GM19438 (cell line): ENCODE measurements at regions not wholly inside any gene's neighbourhood (a gene's known extent, or its start where the extent isn't known, plus 50 kb on each side); places are given as distances from the start of the nearest gene placed in this dataset.
A peak's percentile ranks its signal among the peaks of the same experiment; 100 is the strongest.
"Not testable (repeated sequence)": the region's sequence is repeated elsewhere in the genome, so short reads cannot be mapped to it uniquely, and the experiment has no call there.

Experiments used
- ATAC-seq: cut with Tn5 transposase; IDR thresholded peaks from one replicate; pipeline ENCODE4 v1.9.1; 2021; ENCODE audit warnings: low read depth; ENCODE audit not compliant: unreplicated experiment

GRCh38 chr5:143947313-143947712 is 135.4 kb downstream of the HMHB1 start:
- ATAC-seq = no peak

GRCh38 chr5:143952809-143953208 is 140.8 kb downstream of the HMHB1 start:
- no peak for ATAC-seq

DNA sequence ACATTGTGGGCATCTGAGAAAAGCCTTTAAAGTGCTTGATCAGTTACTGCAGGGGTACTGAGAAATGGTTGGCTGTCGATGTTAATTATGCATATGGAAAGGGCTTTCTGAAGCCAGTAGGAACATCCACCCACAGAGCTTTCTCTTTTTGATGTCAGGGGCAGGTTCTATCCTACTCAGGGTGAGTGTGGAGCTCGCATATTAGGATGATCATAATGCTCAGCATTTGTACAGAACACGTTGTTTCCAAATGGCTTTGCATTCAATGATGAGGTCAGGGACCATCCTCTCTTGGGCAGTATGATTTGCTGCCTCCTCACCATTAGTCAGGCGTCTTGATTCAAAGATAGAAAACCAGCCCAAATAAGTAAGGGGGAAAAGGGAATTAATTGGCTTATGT is 141.9 kb downstream of the HMHB1 start:
- ATAC-seq = no peak

DNA sequence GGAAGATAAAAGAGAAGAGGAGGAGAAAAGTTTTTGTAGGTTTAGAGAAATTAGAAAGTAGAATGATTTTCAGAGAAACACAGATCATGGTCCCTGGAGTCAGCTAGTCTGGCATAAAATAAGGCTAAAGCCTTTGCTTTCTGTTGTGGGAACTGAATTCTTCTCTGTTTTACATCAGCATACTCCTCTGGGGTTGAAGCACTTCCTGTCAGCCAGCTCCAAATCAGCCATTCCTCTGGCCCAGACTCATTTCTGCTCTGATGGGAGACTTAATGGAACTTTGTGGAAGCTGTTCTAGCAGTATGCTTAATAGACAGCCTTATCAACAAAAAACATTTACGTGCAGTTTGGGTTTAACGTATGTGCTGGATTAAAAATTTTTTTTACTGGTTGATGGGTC is 143.2 kb downstream of the HMHB1 start:
- no peak for ATAC-seq

- no peak for ATAC-seq
Observed at GRCh38 chr5:143957455-143957854, 145.5 kb downstream of the HMHB1 start.

DNA sequence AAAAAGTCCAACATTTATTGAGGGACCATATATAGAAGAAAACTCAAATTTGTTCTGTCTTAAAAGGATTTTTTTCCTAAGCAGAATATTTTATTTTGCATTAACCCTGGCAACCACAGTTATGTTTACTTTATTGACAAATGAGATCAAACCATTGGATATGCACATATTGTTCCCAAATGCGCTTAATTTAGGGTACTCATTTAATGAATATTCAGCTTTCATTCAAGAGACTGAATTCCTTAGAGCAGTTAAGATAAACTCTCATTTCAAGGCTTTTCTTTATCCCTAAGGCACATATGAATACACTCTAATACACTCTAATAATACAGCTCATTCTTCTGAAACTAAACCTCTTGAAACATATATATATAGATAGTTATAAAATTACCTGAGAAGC is 150.2 kb downstream of the HMHB1 start:
- no peak for ATAC-seq

- ATAC-seq = no peak
Observed at GRCh38 chr5:143964919-143965318, 153.0 kb downstream of the HMHB1 start.

DNA sequence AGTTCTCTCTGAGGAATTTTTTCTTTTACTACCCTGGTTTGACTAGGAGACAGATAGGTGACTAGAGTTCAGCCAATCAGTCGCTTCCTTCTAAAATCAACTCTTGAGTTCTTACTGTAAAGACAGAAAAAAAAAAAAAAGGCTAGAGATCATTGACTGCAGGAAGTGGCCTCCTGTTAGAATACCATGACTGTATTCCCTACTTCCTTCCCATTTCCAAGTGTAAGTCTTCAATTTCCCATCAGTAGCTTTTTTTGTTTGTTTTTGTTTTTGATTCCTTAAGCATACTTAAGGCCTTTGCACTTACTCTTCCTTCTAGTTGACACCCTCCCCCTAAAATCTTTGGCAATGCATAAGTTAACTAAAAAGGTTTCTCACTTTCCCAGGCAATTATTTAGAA is 154.3 kb downstream of the HMHB1 start:
- ATAC-seq = no peak

- ATAC-seq = peak; percentile 65
Observed at GRCh38 chr5:143968071-143968878, 156.3 kb downstream of the HMHB1 start.

- ATAC-seq = no peak
Observed at GRCh38 chr5:143970159-143970558, 158.2 kb downstream of the HMHB1 start.

DNA sequence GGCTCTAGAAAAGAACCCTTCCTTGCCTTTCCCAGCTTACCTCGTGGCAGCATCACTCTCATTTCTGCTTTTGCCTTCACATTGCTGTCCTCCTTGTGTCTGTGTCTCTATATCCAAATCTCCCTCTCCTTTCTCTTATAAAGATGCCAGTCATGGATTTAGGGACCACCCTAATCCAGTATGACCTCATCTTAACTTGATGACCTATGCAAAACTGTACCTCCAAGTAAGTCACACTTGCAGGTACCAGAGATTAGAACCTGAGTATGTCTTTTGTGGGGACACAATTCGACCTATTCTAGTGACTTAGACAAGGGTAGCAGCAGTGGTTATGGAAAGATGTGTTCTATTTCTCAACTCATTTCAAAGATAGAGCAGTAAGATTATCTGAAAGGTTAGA is 160.1 kb downstream of the HMHB1 start:
- no peak for ATAC-seq

GRCh38 chr5:143976055-143976454 is 164.1 kb downstream of the HMHB1 start:
- no peak for ATAC-seq

DNA sequence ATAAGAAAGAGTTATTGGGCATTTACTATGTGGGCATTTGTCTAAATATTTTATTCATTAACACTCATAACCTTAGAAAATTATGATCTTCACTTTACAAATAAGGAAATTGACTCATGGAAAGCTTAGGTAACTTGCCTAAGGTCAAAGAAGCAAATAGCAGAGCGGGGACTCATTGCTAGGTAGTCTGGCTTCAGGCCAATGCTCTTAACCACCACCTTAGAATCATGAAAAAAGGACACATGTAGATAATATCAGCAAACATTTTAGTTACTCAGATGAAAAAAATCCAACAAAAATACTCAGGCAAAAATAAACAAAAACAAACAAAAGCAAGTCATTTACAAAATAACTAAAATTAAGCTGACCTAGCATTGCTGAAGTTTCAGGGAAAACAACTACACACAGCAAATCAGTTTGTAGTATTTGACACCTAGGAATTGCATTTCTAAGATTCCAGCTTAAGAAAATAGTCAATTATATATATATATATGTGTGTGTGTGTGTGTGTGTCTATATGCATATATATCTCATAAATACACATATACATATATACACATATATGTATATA is 166.0 kb downstream of the HMHB1 start:
- no peak for ATAC-seq

GRCh38 chr5:143979044-143979690 is 167.2 kb downstream of the HMHB1 start:
- ATAC-seq = peak; percentile 65

GRCh38 chr5:143980506-143980905 is 168.5 kb downstream of the HMHB1 start:
- no peak for ATAC-seq

DNA sequence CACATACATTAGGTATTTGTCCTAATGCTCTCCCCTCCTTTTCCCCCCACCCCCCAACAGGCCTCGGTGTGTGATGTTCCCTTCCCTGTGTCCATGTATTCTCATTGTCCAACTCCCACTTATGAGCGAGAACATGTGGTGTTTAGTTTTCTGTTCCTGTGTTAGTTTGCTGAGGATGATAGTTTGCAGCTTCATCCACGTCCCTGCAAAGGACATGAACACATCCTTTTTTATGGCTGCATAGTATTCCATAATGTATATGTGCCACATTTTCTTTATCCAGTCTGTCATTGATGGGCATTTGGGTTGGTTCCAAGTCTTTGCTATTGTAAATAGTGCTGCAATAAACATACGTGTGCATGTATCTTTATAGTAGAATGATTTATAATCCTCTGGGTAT is 171.0 kb downstream of the HMHB1 start:
- ATAC-seq = not testable (repeated sequence)

DNA sequence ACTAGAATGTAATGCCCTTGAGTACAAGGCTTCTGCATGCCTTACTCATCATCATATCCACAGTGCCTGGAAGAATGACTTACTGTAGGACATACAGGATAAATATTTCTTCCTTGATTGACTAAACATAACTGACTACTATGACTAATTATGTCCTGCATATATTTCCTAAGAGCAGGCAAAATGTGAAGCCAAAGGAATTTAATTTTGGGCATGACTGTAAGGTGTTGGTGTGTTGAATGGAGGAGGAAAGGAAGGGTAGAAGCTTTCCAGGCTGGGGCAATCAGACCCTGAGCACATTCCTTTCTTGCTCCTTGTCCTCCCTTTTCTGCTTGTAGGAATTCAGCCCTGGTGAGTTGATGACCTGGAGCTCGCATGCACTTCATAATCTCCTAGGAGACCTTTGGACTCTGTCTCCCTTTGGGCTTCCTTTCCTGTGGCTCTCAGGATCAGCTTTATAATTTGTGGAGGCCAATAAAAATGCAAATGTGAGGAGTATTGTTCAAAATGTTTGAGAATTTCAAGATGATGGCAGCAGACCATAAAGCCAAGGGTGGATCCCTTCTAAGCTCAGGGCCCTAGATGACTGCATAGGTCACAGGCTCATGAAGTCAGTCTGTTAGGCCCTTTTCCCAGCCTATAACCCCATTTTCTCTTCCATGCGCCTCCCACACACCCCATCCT is 174.0 kb downstream of the HMHB1 start:
- no peak for ATAC-seq

DNA sequence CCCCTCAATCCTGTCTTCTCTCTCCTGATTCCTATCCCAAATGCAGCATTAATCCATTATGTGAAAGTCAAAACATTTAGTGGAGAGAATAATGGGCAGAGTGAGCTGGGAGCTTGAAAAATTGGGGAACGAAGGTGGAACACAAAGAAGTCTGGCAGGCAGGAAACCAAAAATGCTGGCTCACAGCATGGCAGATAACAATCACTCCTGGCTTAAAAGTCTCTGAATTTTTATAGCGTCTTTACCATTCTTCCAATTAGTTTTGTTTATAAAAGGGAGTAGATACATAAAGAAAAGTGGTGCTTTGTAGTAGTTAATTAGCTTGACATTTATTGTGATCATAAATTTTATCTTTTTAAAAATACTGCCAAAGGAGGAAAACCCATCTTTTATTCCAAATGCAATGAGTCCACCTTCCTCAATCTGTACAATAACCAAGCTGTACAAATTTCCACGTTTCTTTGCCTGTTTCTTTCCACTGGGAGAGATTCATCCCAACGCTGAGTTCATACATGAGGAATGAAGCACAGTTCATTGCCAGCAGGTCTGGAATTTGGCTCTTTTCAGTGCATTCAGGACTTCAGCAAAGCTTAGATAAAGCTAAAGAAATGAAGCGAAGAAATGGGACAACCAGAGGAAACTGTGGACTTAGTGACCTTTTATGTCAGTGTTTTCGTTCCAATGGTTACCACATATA is 174.7 kb downstream of the HMHB1 start:
- no peak for ATAC-seq

DNA sequence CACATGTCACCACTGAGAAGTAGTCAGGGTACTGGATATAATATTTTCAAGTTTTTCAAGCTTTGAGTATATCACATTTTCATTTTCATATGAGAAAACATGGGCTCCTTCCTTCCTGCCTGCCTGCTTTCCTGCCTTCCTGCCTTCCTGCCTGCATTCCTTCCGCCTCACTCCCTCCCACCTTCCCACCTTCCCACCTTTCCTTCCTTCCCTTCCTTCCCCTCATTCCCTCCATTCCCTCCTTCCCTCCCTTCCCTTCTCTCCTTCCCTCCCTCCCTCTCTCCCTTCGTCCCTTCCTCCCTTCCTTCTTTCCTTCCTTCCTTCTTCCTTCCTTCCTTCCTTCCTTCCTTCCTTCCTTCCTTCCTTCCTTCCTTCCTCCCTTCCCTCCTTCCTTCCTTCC is 175.3 kb downstream of the HMHB1 start:
- no peak for ATAC-seq

DNA sequence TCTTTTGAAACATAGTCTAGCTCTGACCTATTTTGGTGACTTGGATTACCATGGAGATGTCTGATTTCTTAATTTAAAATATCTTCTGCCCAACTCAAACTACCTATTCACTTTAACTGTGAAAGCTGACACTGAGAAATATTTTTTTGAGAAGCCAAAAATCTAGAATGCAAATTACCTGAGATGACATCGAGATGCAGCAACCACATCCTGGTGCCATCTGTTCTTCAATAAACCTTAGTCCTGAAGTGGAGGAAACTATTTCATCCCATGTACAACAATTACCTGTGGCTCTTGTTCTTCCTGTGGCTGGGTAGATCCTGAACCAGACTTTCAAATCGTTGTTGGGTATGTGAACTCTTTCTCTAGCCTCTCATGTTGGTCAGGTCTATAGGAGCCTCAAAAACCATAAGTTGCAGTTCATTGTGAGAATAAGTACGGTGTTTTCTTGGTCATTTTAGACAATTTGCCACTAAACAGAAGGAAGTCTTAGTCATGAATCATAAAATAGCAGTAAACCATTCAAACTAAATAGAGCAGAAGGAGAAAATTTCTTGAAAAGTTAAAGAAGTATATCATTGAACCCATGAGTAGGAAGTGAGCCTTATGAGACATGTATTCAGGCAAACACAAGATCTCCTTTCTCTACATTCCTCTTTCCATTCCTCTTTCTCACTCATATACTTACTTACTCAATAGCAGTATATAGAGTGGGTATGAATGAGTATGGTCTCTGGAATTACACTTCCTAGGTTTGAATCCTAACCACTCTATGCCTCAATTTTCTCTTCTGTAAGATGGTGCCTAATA is 176.0 kb downstream of the HMHB1 start:
- no peak for ATAC-seq
